MG63 (cell line): ENCODE measurements at regions not wholly inside any gene's neighbourhood (a gene's known extent, or its start where the extent isn't known, plus 50 kb on each side); places are given as distances from the start of the nearest gene placed in this dataset.
"Not testable (repeated sequence)": the region's sequence is repeated elsewhere in the genome, so short reads cannot be mapped to it uniquely, and the experiment has no call there.

Source experiments
- DNase-seq: peaks from one replicate; pipeline ENCODE4 v3.0.0-alpha.2; 2020
- H3K27me3 ChIP-seq: fragments of 250-450 bp; sonication (Bioruptor Pico); 2 replicates; pipeline ENCODE4 v1.5.1; 2020; ENCODE audit warnings: mild to moderate bottlenecking, moderate library complexity
- H3K36me3 ChIP-seq: fragments of 250-450 bp; sonication (Bioruptor Pico); 2 replicates; pipeline ENCODE4 v1.5.1; 2020; ENCODE audit warnings: mild to moderate bottlenecking, moderate library complexity
- H3K4me3 ChIP-seq: fragments of 250-450 bp; sonication (Bioruptor Pico); 2 replicates; pipeline ENCODE4 v1.5.1; 2020; ENCODE audit warnings: mild to moderate bottlenecking, moderate library complexity
- H3K9me3 ChIP-seq: fragments of 250-450 bp; sonication (Bioruptor Pico); 2 replicates; pipeline ENCODE4 v1.5.1; 2020; ENCODE audit warnings: mild to moderate bottlenecking, moderate library complexity

DNA sequence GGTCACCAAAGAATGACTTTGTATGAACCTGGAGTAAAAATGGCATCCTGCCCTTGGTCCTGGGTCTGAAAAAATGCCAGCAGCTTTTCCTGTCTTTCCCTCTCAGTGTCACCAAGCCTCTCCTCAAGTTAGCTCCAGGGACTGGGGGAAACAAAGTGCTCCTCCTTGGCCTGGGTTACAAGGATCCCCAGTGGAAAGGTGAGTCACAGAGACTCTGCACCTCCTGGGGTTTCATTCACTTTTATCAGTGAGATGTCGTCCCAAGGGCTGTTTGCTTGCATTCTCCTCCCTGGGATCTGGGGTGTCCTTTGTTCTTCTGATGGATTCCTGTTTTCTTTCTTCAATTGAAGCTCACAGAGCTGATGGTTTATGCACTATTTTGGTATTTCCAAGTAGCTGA, 93.2 kb upstream of the CSNK1A1L start:
- H3K36me3 ChIP-seq: no peaks in the 10 kb centered on the region
- H3K4me3 ChIP-seq: no peak overlapping the region
- H3K27me3 ChIP-seq: no peaks in the 10 kb centered on the region
- H3K9me3 ChIP-seq: peaks cover 3% of the 10 kb centered on the region; the same call in 1 of the 2 replicates
- no peak for DNase-seq

DNA sequence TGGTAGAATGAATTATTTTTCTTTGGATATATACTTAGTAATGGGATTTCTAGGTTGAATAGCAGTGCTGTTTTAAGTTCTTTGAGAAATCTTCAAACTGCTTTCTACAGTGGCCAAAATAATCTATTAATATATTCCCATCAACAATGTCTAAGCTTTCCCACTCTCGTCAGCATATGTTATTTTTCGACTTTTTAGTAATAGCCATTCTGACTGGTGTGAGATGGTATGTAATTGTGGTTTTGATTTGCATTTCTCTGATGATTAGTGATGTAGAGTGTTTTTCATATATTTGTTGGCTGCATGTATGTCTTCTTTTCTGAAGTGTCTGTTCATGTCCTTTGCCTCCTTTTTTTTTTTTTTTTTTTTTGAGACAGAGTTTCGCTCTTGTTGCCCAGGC, 90.2 kb upstream of the CSNK1A1L start:
- no peaks in the 10 kb centered on the region for H3K9me3 ChIP-seq
- no peaks in the 10 kb centered on the region for H3K36me3 ChIP-seq
- no peak overlapping the region for H3K4me3 ChIP-seq
- DNase-seq: no peak
- H3K27me3 ChIP-seq: no peaks in the 10 kb centered on the region

DNA sequence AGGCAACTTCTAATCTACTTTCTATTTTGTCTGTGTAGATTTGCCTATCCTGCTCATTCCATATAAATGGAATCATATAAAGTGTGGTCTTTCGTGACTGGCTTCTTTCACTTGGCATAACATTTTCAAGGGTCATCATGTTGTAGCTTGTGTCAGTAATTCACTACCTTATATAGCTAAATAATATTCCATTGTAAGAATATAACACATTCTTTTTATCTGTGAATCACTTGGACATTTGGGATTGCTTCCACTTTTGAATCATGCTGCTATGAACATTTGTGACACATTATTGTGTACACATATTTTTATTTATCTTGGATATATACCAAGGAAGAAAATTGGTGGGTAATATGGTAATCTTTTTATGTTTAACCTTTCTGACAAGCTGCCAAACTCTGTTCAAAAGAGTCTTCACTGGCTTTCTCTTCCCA, 89.0 kb upstream of the CSNK1A1L start:
- no peaks in the 10 kb centered on the region for H3K36me3 ChIP-seq
- H3K4me3 ChIP-seq: no peak overlapping the region
- no peak for DNase-seq
- H3K27me3 ChIP-seq: no peaks in the 10 kb centered on the region
- peaks cover 4% of the 10 kb centered on the region; the same call in 1 of the 2 replicates for H3K9me3 ChIP-seq

DNA sequence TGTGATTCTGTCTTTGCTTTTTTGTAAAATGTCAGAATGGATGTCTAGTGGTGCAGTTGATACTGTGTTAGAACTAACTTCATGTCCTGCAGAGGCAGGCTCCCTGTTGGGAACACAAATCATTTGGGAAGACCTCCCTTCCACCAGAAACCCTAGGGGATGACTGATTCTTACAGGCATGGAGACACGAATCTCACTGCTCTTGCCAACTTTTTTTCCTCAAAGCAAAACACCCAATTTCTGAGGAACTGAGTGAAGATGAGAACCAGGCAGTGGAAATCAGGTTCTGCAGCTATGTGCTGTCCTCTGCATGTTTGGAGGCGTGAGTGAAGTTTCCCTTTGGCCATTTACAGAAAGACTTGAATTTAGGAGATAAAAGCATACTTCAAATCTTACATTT, 87.5 kb upstream of the CSNK1A1L start:
- Histone ChIP-seq H3K9me3 (peaks cover 4% of the 10 kb centered on the region; the same call in 1 of the 2 replicates), H3K4me3 (no peak overlapping the region), H3K36me3 (no peaks in the 10 kb centered on the region), H3K27me3 (no peaks in the 10 kb centered on the region)
- no peak for DNase-seq

DNA sequence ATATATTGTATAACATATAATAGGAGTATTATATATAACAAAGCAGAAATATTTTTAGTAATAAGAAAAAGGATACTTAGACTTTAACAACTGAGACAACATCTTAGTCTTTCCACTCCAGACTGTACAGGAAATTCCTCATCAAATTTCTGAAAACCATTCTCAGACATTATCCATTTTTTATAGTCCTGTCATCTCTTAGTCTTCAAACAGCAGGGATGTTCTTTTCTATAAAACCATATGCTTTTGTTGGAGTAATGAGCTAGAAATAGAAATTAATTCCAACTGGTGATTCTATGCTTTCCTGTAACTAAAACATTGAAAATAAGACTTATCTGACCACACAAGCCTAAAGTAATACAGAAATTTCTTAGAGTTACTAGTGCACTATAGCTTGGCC, 82.2 kb upstream of the CSNK1A1L start:
- Histone ChIP-seq H3K27me3 (no peaks in the 10 kb centered on the region), H3K36me3 (no peaks in the 10 kb centered on the region), H3K9me3 (peaks cover 4% of the 10 kb centered on the region; the same call in 1 of the 2 replicates), H3K4me3 (no peak overlapping the region)
- no peak for DNase-seq

DNA sequence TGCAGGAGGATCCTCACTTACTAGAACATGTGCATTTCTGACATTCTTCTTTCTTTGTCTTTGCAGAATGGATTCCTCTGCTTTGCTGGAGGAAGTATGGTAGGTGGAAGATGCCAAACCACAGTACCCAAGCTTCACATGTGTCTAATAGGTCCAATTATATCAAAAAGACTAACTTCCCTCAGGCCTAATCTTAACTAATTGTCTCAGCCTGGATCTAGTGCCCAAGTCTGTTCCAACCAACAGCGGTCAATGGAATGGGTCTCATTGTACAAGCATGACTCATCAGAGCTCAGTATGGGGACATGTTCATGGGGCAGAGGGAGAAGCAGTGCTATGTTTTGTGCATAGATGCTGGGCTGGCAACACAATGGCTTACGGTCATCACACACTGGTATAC, 81.6 kb upstream of the CSNK1A1L start:
- no peak for DNase-seq
- Histone ChIP-seq H3K36me3 (no peaks in the 10 kb centered on the region), H3K27me3 (no peaks in the 10 kb centered on the region), H3K9me3 (peaks cover 4% of the 10 kb centered on the region; the same call in 1 of the 2 replicates), H3K4me3 (no peak overlapping the region)

DNA sequence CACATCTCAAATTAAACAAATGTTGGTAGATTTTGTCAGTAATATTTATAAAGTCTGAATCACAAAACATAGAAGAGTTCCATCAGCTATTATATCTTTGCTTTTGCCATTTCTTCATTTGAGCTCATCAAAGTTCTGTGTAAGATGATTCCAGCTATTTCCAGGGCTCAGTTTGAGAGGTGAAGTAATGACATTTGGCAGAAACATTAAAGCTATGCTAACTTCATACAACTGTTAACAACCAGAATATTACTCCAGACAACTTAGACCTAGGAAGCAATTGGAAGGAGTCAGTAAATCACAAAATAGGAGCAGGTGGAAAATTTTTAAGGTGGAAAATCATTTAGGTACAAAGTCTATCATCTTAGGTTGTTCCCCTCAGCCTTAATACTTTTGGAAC, 76.2 kb upstream of the CSNK1A1L start:
- no peaks in the 10 kb centered on the region for H3K36me3 ChIP-seq
- H3K27me3 ChIP-seq: no peaks in the 10 kb centered on the region
- DNase-seq: no peak
- no peak overlapping the region for H3K4me3 ChIP-seq
- H3K9me3 ChIP-seq: no peaks in the 10 kb centered on the region

DNA sequence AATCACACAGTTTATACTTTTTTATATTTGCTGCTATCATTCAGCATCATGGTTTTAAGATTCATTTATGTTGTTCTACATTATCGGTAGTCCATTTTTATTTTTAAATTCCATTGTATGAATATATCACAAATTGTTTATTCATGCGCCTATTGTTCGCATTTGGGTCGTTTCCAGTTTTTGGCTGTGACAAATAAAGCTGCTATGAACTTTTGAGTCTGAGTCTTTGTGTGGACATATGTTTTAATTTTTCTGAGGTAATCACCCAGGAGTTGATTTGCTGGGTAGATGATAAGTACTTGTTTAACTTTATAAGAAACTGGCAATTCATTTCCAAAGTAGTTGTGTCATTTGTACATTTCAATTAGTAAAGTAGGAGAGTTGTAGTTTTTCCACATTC, 74.2 kb upstream of the CSNK1A1L start:
- H3K9me3 ChIP-seq: no peaks in the 10 kb centered on the region
- H3K27me3 ChIP-seq: no peaks in the 10 kb centered on the region
- no peak overlapping the region for H3K4me3 ChIP-seq
- DNase-seq: no peak
- H3K36me3 ChIP-seq: no peaks in the 10 kb centered on the region

DNA sequence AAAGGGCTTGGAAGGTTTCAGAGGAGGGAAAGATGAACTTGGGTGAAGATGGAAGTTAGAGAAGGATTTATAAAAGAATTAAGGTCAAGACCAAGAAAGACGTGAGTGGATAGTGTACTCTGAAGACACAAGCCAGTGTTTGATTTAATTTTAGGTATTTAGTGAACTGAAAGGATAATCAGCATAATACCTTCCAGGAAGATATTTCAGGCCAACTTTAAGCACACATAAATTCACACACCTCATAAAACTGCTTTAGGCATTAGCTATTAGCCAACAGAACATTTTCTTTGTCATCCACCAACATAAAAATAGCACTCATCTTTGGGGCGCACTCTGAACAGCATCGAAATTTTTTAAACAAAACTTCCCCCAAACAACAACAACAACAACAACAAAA, 71.7 kb upstream of the CSNK1A1L start:
- no peak for DNase-seq
- Histone ChIP-seq H3K9me3 (no peaks in the 10 kb centered on the region), H3K27me3 (no peaks in the 10 kb centered on the region), H3K4me3 (no peak overlapping the region), H3K36me3 (no peaks in the 10 kb centered on the region)

DNA sequence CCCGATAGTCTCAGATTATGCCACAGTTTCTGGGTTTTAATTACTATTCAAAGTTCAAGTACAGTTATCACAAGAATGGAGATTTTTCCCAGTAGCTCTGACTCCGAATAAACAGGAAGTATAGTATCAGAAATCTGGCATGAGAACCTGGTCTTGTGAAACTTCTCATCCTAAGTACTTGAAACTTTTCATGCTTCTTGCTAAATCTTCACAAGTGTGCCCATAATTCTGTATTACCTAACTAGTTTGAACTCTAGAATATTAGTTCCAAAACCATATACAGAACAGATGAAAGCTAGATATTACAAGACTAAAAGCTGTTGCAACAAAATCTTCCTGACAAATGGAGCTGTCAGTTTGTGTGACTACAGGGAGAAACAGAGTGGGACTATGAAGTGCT, 70.5 kb upstream of the CSNK1A1L start:
- no peaks in the 10 kb centered on the region for H3K27me3 ChIP-seq
- DNase-seq: no peak
- H3K4me3 ChIP-seq: no peak overlapping the region
- H3K9me3 ChIP-seq: no peaks in the 10 kb centered on the region
- H3K36me3 ChIP-seq: no peaks in the 10 kb centered on the region

DNA sequence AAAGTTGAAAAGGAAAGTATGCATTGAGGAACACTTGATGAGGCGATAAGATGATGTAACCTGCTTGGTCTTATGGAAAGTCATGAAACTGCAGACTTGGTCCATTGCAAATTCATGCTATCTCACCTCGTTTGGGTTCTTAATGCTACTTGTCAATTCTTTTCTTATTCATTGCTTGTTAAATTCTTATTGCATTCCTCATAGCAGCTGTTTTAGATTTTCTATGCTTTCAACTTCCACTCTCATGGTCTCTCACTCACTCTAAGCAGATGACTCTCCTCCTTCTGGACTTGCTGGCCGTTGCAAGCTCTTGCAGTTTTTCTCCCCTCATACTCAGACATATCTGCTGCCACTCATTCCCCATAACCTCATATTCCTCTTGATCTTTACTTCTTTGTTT, 67.8 kb upstream of the CSNK1A1L start:
- Histone ChIP-seq H3K4me3 (no peak overlapping the region), H3K27me3 (no peaks in the 10 kb centered on the region), H3K9me3 (no peaks in the 10 kb centered on the region), H3K36me3 (no peaks in the 10 kb centered on the region)
- DNase-seq: no peak

DNA sequence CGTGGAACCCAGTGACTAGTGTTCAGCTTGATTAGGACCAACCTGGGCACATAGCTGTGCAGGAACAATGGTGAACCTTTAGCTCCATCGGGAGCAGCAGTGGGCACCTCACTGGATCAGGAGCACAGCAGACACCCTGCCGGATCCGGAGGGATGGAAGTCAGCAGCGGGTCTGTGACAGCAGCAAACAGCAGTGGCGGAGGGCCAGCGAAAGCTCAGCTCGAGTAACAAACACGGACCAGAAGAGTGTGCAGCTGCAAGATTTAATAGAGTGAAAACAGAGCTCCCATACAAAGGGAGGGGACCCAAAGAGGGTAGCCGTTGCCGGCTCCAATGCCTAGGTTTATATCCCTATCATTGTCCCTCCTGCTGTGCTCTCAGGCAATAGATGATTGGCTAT, 66.8 kb upstream of the CSNK1A1L start:
- not testable (repeated sequence) for DNase-seq, H3K27me3 ChIP-seq, H3K4me3 ChIP-seq, H3K36me3 ChIP-seq, H3K9me3 ChIP-seq

DNA sequence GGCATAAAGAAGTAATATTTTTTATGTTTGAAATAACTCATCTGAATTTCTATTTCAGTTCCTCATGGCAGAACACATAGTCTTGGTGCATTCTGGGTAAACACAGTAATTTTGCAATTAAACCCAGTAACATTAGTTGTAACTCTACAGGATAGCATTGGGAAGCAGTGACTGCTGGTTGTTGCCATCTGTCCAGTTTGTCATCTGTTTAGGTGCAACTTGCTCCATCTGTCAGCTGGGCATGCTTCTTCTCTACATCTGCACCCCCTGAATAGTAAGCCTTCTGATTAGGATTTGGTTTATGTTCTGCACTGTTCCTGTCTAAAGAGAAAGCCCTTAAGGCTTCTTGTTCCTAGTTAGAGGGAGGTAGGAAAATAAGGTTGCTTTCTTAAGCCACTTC, 63.5 kb upstream of the CSNK1A1L start:
- Histone ChIP-seq H3K36me3 (no peaks in the 10 kb centered on the region), H3K27me3 (no peaks in the 10 kb centered on the region), H3K9me3 (no peaks in the 10 kb centered on the region), H3K4me3 (no peak overlapping the region)
- DNase-seq: no peak

DNA sequence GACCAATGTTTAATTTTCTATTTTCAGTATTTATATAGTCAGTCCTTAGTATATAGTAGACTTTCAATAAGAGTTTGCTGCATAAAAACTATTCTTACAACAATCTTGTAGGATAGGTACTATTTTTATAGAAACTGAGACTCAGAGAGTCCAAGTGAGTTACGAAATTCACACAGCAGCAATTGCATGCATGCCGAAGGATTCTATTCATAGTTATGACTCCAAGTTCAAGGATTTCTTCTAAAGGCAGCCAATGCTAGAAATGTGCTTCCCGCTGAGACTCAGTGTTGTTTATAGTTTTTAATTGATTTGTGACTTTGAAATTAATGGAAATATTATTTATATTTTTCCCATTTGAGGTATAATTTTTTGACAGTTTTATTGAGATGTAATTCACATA, 62.7 kb upstream of the CSNK1A1L start:
- H3K4me3 ChIP-seq: no peak overlapping the region
- H3K9me3 ChIP-seq: no peaks in the 10 kb centered on the region
- no peaks in the 10 kb centered on the region for H3K27me3 ChIP-seq
- DNase-seq: no peak
- no peaks in the 10 kb centered on the region for H3K36me3 ChIP-seq

DNA sequence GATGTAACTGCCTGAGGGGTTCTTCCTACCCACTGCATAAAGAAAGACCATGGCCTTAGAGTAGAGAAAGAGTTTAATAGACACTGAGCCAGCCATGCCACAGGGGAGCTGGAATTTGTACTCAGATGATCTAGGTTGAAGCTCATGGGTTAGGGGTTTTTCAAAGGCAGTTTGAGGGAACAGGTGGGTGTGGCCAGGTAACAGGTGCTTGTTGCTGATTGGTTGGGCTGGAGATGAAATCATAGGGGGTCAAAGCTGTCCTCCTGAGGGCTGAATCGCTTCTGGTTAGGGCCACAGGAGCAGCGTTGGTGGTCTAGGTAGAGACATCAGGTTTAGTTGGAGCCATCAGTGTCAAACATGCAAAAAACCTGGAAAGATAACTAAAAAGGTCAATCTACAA, 59.2 kb upstream of the CSNK1A1L start:
- Histone ChIP-seq H3K27me3 (no peaks in the 10 kb centered on the region), H3K9me3 (no peaks in the 10 kb centered on the region; the same call in 1 of the 2 replicates), H3K36me3 (no peaks in the 10 kb centered on the region), H3K4me3 (no peak overlapping the region)
- DNase-seq: no peak

DNA sequence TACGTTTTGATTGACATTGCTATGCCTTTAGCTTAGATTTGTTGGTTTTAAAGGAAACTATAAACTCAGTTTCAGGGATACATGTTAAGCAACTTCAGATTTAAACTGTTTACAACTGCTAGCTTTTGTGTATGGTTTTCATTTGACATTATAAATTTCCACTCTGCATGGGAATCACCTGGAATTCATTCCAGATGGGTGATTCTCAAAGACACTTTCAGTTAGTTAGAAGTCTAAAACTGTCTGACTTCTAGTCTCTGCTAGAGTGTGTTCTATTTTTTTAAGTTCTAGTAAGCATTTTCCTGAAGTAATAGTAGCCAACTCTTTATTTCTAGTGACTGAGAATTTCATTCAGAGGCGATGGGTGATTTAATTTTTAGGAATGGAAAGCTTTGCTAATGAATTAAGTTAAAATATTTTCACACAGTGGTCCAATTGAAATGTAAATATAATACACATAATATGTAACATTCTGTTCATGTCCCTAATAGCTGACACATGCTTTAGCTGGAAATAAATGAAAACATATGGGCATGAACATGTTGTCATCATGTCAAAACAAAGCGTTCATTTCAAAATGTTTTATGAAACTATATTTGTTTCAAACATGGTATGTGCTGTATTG, 58.3 kb upstream of the CSNK1A1L start:
- no peak overlapping the region for H3K4me3 ChIP-seq
- H3K9me3 ChIP-seq: peaks cover 4% of the 10 kb centered on the region; the same call in 1 of the 2 replicates
- no peaks in the 10 kb centered on the region for H3K27me3 ChIP-seq
- H3K36me3 ChIP-seq: no peaks in the 10 kb centered on the region
- no peak for DNase-seq

DNA sequence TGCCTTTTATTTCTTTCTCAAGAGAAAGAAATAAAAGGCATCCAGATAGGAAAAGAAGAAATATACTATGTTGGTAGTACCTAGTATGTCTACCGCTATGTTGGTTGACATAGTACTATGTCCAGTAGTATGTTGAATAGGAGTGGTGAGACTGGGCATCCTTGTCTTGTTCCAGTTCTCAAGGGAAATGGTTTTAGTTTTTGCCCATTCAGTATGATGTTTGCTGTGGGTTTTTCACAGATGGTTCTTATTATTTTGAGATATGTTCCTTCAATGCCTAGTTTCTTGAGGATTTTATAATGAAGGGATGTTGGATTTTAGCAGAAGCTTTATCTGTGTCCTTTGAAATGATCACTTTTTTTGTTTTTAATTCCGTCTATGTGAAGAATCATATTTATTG, 53.0 kb upstream of the CSNK1A1L start:
- Histone ChIP-seq H3K36me3 (no peaks in the 10 kb centered on the region), H3K27me3 (no peaks in the 10 kb centered on the region), H3K4me3 (no peak overlapping the region), H3K9me3 (peaks cover 5% of the 10 kb centered on the region; the same call in 1 of the 2 replicates)
- no peak for DNase-seq

DNA sequence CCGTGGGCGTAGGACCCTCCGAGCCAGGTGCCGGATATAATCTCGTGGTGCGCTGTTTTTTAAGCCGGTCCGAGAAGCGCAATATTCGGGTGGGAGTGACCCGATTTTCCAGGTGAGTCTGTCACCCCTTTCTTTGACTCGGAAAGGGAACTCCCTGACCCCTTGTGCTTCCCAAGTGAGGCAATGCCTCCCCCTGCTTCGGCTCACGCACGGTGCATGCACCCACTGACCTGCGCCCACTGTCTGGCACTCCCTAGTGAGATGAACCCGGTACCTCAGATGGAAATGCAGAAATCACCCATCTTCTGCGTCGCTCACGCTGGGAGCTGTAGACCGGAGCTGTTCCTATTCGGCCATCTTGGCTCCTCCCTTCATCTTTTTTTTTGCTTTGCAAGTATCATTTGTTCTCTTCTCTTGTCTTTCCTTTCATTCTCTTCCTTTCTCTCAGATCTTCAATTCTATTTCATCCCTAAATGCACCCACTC, 50.2 kb upstream of the CSNK1A1L start:
- H3K9me3 ChIP-seq, H3K36me3 ChIP-seq, H3K4me3 ChIP-seq, DNase-seq, H3K27me3 ChIP-seq: not testable (repeated sequence)
